ENCODE measurements at regions not wholly inside any gene's neighbourhood (a gene's known extent, or its start where the extent isn't known, plus 50 kb on each side); places are given as distances from the start of the nearest gene placed in this dataset.
"Not testable (repeated sequence)": the region's sequence is repeated elsewhere in the genome, so short reads cannot be mapped to it uniquely, and the experiment has no call there.

DNA sequence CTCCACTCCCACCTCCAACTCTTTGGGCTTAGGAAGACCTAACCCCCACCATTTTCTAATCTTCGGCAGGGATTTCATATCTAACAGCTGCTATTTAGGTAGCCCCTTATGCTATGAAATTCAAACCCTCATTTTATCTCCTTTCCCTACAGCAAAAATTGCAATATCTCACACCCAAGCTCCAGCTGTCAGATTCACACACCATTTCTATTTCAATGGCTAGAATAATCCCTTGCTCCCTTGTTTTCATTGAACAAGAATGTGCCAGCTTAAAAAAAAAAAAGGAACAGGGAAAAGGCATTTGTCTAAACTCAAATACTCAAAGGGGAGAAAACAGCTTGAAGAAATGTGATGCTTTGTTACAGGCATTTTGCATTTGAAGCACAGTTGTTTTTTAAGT is 850.6 kb upstream of the ACVR2A start:
- no peak for DNase-seq

DNA sequence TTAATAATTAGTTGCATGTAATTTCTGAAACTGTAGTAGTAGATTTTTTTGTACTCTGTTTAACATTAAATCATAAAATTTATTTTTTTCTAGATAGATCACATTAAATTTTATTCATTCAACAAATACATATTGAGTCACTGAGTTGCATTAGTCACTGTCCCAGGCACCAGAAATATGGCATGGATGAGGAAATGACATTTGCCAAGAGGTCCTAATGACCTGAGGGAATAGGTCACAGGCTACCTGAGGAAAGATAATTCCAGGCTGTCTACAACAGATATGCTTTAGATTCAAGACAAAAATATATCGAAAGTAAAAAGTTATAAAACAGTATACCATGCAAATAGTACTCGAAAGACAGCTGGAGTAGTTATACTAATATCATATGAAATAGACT is 852.4 kb upstream of the ACVR2A start:
- no peak for DNase-seq

DNA sequence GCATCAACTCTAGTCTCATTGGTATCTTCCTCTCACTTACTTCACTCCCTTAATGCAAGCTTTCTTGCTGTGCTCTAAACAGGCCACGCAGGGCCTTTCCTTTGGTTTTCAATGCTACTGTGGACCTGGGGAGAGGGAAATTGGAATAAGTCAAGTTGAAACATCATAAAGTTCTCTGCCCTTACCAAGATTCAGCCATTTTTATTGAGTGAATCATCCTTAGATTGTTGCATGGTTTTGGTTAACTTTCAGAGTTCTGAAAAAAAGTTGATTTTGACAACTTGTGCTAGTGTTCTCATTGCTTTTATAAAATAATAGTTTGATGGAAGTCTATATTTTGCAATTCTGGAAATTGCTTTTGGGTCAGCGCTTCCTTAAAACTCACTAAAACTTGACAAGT is 852.8 kb upstream of the ACVR2A start:
- no peak for DNase-seq

DNA sequence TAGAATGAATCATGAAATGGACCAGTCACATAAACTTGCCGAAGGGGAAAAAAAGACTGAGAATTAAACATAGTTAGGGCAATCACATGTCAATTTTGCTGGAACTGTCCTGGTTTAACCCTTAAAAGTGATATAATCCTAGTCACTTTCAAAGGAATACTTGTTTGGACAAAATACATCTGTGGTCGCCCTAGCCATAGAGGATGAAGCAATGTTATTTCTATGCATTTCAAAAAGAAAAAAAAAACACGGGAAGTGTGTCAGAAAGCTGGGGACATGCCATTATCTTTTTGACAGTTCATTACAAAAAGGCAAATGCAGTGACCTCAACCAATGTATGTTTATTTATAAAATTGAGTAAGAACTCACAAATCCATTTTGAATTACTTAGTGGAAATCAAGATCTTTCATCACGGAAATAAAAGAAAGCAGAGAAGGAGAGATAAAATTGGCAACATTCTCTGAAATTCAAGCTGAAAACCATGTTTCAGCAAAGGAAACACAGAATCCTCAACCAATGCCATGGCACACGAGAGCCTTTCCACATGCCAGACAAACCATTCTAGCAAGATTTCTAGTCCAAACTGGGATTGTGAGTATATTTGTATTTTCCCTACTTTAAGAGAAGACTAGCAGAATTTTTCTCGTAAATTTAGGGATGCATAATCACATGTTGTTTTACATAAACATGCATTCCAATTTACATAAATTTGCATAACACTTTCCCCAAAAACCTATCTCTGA is 854.3 kb upstream of the ACVR2A start:
- DNase-seq, result no peak

DNA sequence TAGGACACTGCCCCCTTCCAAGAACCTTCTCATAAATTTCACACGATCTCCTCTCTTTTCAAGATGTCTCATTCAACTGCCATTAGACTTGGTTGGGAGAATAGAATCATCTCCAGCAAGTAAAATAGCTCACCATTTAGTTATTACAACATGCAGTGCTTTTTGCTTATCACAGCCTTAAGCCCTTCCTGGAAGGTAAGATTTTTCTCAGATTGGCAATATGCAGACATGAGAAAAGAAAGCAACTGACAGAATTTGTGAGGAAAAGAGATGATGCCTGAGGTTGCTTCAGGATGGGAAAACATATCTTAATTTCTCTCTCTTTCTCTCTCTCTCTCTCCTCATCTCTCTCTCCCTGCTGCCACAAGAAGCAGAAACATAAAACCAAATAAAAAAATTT is 855.1 kb upstream of the ACVR2A start:
- no peak for DNase-seq

DNA sequence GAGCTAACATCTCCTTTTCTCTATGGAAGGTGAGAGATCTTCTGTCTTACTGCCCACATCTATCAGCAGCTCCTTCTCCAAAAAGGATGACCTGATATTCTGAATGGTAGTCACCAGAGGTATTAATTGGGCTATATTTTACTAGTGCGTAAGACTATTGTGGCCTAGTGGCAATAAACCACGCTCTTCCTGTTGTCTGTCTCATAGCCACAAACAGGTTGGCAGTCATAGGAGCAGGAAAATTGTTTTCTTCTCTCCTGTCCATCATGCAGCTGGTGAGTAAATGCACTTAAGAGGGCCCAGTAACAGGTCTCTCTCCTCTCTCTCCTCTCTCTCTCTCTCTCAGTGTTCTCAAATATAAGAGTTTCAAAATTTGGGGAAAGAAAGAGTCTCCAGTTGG is 856.8 kb upstream of the ACVR2A start:
- DNase-seq, result no peak

DNA sequence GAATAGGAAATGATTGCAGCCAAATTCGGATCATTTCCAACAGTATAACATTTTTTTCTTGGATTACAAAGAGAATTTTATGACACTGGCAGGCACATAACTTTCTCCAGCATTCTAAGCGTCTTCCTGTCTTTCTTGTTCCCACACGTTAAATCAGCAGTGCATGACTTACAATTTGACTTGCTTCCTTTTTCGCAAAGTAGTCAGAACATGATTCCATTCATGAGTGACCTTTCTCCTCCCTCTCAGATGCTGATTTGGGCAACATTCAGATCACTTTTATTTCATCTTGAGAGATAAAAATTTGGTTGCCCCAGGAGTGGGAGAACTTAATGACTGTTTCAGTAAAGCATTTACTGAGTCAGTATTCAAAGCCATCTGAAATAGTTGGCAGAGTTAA is 858.7 kb upstream of the ACVR2A start:
- no peak for DNase-seq

DNA sequence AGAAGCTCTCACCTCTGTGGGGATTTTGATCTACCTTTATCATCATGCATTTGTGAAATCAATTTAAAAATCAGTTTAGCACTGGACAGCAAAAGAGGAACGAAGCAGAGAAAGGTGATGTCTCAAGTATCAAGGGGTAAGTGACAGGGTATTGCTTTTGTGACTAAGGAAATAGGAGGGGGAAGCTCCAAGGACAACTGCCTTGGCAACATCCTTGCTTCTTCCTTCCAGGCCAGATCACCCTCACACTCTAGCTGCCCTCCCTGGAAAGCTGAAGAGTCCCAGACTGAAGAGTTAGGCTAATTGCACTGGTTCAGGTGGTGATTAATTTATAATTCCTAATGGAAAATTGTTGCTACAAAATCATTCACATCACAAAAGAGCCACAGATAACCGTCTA is 859.1 kb upstream of the ACVR2A start:
- no peak for DNase-seq

DNA sequence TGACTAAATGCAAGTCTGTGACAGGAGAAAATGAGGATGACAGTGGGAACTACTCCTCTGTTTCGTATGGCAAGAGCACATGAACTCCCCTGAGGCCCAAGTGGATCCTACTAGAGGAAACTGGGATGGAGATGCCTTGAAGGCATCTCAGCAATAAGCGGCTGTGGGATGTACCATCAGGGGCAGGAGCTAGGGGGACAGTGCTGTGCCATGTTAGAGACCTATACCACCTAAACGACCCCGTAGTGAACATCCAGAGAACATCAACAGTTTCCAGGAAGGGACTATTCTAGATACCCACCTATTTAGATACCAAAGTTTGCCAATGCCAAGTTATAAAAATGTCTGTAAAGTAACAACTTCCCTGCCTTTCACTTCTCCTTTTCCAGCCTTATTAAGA is 860.8 kb upstream of the ACVR2A start:
- no peak for DNase-seq

DNA sequence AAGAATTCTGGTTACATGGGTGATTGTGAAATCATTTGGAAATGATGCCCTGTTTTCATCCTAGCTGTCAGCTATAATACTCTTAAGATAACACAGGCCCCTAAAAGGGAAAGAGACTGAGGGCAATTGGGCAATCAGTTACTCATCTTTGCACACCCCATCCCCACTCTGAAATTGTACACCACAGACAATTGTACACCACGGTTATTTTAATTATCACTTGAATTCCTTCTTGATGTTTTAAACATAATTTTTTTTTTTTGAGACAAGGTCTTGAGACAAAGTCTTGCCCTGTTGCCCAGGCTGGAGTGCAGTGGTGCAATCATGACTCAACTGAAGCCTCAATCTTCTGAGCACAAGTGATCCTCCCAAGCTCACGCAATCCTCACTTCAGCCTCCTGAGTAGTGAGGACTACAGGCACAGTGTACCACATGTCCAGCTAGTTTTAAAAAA is 862.4 kb upstream of the ACVR2A start:
- DNase-seq, result no peak

DNA sequence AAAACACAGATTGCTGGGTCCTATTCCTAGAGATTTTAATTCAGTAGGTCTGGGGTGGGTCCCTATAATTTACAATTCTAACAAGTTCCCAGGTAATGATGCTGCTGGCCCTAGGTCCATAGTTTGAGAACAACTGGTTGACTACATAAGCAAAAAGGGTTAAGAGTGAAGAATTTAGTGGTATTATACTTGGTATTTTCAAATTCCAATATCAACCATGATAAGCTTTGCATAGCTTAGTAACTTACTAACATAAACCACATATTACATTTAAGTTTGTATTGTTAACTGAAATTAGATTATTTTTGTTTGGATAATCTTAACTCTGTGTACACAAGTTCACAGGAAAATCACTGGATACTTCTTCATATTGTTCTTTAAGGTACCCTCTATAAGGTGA is 862.9 kb upstream of the ACVR2A start:
- no peak for DNase-seq

DNA sequence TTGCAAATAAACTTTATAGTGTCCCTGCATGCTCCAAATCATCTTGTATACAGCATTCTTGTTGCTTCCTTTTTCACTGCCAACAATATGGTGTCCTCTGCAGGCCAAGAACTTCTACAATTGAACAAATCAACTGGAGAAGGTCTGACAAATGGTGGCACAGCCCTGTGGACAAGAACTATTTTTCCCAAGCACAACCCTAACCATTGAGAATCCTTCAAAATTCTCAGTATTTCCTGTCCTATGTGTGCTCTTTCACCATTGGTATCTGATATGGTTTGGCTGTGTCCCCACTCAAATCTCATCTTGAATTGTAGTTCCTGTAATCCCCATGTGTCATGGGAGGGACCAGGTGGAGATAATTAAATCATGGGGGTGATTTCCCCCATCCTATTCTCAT is 865.1 kb upstream of the ACVR2A start:
- no peak for DNase-seq

DNA sequence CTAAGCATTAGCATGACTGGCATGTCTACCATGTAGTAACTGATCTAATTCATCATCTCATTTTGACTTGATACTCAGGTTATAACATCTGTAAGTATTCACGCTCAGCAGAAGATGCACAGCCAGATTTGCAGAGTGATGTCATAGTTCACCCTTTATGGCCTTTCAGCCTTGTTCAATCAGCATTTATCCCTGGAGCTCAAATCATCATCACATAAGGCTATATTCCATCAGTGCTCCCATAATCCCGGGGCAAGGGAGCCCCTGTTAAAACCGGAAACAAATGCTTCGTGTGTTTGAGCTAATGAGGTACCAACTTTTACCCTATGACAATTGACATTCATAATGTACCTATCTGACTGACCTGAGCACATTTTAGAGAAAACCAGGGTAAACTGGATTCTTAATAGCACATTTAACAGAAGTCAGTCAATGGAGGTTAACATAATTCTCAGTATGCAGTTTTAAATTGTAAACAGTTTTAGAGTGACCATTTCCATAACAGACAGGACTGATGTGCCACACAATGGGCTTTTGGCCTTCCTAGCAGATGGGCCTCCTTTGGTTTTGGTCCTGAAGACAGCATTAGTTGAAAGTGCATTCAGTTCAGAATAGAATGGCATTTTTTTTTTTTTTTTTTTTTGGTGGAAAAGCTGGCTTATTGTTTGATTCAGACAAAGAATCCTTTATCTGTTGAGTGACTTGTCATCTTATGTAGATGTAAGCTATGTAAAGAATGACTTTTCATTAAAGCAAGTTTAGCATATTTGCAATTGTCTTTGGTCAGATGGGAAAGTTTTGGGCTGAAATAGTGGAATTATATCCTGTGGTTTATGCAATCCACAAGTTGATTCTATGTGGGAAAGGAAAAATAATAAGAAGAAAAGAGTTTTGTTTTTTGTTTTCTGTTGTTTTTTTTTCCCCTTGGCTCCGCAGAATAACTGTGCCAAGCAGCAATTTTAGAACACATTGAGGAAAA is 866.0 kb upstream of the ACVR2A start:
- no peak for DNase-seq

DNA sequence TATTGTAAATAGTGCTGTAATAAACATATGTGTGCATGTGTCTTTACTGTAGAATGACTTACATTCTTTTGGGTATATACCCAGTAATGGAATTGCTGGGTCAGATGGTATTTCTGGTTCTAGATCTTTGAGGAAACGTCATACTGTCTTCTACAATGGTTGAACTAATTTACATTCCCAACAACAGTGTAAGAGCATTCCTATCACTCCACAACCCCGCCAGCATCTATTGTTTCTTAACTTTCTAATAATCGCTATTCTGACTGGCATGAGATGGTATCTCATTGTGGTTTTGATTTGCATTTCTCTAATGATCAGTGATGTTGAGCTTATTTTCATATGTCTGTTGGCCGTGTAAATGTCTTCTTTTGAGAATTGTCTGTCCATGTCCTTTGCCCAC is 873.8 kb upstream of the ACVR2A start:
- not testable (repeated sequence) for DNase-seq

DNA sequence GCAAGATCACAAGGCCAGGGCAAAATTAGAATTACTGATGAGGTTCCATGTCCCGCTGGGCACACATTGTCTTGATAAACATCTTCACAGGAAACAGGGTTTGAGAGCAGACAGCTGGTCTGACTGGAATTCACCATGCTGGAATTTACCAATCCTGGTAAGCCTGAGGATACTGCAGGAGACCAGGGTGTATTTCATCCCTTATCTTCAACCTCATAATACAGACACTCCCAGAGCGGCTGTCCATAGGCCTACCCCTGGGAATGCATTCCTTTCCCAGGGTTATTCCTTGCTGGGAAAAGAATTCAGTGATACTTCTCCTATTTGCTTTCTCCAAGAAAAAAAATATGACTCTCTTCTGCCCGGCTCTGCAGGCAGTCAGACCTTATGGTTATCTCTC is 875.1 kb upstream of the ACVR2A start:
- not testable (repeated sequence) for DNase-seq

DNA sequence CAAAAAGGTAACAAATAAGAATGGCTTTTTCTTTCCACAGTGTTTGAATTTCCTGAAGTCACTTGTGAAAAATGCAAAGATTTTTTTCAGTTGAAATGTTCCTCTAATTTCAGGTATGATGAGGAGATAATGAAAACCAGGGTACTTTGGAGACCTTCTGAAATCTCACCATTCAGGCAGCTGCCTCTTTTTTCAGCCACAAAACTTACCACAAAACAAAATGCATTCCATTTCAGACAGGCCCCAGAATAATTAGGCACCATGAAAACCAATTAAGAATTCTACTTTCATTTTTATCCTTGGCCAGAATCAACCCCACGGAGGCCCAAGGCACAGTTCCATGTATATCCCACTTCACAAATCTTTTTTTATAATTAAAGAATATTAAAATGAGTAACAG is 880.3 kb upstream of the ACVR2A start:
- no peak for DNase-seq

DNA sequence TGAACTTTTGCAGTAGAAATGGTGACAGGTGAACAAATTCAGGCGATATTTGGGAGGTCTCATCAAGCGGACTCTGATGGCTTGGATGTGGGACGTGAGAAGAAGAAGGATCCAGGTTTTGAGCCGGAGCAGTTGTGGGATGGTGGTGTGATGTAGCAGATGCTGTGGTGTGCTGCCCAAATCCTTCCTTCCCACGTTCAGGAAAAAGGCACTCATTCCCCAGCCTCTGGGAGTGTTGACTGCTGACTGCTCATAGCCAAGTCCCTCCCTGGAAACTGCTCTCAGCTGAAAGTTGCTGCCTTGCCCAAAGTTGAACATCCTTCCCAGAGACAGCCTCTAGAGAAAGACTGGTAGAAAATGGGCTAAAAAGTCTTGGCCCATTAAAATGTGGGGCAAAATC is 890.3 kb upstream of the ACVR2A start:
- DNase-seq, result no peak

DNA sequence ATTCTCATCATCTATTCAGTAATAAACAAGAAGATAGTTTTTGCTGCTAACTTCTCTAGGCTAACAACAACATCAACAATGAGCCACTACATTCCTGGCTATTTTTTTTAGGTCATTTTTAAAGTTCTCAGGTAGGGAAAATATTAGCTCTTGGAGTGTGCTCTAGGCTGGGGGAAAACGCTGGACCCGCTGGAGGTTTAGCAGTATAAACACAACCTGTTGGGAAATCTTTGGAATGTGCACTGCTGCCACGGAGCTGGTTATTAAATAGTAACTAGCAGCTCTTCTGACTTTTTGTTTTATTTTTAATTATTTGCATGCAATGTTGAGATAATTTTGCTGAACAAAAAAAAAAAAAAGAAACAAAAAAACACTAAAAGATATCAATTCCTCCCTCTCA is 892.1 kb upstream of the ACVR2A start:
- no peak for DNase-seq

DNA sequence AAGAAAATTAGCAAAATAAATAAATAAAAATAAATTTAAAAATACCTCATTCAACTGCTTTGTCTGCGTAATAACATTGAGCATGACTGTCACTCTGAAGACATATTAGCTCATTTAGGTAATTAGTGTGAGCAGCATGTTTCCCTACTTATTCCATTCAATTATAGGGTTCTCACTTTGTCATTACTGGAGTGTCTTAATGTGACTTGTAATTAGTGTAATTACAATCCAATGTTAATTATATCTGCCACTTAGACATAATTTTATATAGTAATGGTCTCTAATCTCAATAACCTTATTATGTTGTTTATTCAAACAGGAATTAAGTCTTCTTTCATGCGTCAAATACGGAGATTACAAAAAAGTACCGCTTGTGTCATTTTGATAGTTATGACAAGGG is 893.9 kb upstream of the ACVR2A start:
- no peak for DNase-seq

DNA sequence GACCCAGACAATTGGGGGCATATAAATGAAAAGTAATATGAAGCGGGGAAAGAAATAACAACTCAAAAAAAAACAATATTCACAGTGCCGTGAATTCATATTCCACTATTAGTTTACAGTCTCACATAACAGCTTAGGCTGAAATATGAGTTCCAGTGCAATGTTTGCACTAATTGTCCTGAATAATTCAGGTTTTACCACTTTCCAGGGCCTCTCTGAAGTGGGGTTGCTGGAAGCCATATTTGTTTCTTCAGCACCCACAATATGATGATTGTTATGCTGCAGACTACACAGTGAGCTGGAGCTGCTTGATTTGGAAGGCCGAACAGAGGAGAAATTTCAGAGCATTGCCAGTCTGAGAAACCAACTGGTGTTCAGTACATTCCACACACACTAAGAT is 894.5 kb upstream of the ACVR2A start:
- no peak for DNase-seq

DNA sequence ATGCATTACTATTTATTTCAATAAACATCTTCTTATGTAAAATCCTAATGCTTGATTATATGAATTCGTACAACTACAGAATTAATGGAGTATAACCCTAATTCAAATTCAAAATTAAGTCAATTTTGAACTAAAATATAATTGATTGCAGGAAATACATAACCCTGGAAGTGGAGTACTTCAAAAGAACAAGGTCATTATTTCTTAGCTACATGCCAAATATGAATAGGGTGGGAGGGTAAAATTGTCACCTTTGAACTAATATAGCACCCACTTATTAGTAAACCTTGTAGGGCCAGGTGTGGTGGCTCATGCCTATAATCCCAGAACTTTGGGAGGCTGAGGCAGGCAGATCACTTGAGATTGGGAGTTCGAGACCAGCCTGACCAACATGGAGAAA is 895.4 kb upstream of the ACVR2A start:
- DNase-seq, result no peak

DNA sequence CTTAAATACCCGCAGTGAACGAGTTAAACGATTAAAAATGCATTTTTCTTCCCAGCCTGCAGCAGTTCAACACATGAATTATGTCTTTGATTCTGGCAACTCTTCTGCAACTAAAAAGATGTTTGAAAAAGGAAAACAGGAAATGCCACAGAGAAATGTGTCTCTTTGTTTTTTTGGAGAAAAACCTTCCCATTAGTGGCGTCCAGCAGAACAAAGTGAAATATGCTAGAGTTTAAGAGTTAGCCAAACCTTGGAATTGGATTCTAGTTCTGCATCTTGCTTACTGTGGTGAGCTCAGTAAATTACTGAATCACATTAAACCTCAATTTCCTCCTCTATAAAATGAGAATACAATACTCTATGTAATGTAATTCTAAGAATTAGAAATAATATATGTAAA is 900.2 kb upstream of the ACVR2A start:
- no peak for DNase-seq

DNA sequence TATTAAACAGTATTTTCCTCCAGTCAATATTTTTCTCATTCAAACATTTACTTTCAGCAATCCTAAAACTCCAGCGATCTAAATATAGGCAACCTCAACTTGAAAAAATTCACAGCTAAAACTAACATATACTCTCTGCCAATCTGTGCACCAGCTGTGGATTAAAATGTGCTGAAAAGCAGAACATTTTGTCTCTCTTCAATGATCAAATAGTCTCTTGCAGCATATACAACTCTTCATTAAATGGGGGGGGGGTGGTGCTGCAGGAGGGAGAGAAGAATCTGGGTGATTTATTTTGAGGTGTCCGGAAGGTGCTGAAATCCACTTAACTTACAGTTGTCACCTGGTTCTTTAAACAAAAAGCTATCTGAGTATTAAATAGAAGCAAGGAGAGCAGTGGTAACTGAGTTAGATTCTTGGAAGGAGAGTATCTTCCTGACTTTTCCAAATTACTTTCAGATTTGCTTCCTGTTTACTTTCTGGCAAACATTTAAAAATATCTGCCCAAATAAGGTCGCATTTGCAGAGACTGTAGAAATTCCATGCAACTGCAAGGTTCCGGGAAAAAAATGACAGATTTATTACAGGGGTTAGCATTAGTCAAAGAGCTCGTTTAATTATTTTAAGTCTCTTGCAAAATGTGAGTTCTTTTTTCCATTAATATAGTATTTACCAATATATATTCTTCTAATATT is 904.7 kb upstream of the ACVR2A start:
- DNase-seq, result no peak

DNA sequence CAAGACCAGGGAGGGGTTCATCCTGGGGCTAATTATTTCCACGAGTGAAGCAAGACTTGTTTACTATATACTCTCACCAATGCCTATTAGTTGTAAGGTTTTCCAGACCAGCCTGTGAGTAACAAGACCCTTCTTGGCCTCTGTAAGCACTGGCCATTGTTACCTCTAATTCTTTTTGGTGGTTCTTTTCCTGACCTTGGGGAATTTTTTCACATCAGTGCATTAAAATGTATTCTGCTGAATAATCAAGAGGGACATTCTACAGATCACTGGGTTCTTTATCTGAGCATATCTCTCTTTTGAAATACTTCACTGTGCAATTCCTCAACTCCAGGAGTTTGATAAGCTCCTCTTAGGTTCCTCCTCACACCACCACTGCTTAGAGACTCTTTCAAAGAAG is 909.9 kb upstream of the ACVR2A start:
- no peak for DNase-seq
